ENCODE measurements at regions not wholly inside any gene's neighbourhood (a gene's known extent, or its start where the extent isn't known, plus 50 kb on each side); places are given as distances from the start of the nearest gene placed in this dataset.
"Not testable (repeated sequence)": the region's sequence is repeated elsewhere in the genome, so short reads cannot be mapped to it uniquely, and the experiment has no call there.

GRCh38 chr7:69095649-69096048 lies 502.6 kb upstream of the AUTS2 start:
- no peak for ATAC-seq
- H3K4me3 Mint-ChIP-seq = no peak overlapping the region
- no peaks in the 10 kb centered on the region for H3K4me1 Mint-ChIP-seq
- H3K27me3 Mint-ChIP-seq = peaks cover 1% of the 10 kb centered on the region
- no peak overlapping the region for H3K27ac Mint-ChIP-seq
- H3K9me3 Mint-ChIP-seq = peaks cover 6% of the 10 kb centered on the region
- H3K36me3 Mint-ChIP-seq = no peaks in the 10 kb centered on the region

- H3K27ac Mint-ChIP-seq = no peak overlapping the region
- H3K9me3 Mint-ChIP-seq = no peaks in the 10 kb centered on the region
- H3K4me3 Mint-ChIP-seq = no peak overlapping the region
- H3K4me1 Mint-ChIP-seq = no peaks in the 10 kb centered on the region
- H3K36me3 Mint-ChIP-seq = no peaks in the 10 kb centered on the region
- no peaks in the 10 kb centered on the region for H3K27me3 Mint-ChIP-seq
- ATAC-seq = no peak
These were observed 494.3 kb upstream of the AUTS2 start for GRCh38 chr7:69104023-69104422.

- Mint-ChIP-seq H3K4me3 (no peak overlapping the region), H3K27me3 (no peaks in the 10 kb centered on the region), H3K9me3 (no peaks in the 10 kb centered on the region), H3K4me1 (no peaks in the 10 kb centered on the region), H3K27ac (no peak overlapping the region), H3K36me3 (no peaks in the 10 kb centered on the region)
- ATAC-seq = no peak
These were observed 493.2 kb upstream of the AUTS2 start for GRCh38 chr7:69105092-69105491.

GRCh38 chr7:69105981-69106380 lies 492.3 kb upstream of the AUTS2 start:
- Mint-ChIP-seq H3K27me3 (no peaks in the 10 kb centered on the region), H3K27ac (no peak overlapping the region), H3K9me3 (no peaks in the 10 kb centered on the region), H3K36me3 (no peaks in the 10 kb centered on the region), H3K4me1 (no peaks in the 10 kb centered on the region), H3K4me3 (no peak overlapping the region)
- ATAC-seq = no peak

- H3K27ac Mint-ChIP-seq, H3K27me3 Mint-ChIP-seq, H3K4me1 Mint-ChIP-seq, H3K9me3 Mint-ChIP-seq, H3K4me3 Mint-ChIP-seq, H3K36me3 Mint-ChIP-seq, ATAC-seq: not testable (repeated sequence)
These were observed 491.8 kb upstream of the AUTS2 start for GRCh38 chr7:69106449-69106848.

- ATAC-seq, H3K27ac Mint-ChIP-seq, H3K4me1 Mint-ChIP-seq, H3K9me3 Mint-ChIP-seq, H3K4me3 Mint-ChIP-seq, H3K27me3 Mint-ChIP-seq, H3K36me3 Mint-ChIP-seq: not testable (repeated sequence)
These were observed 491.3 kb upstream of the AUTS2 start for GRCh38 chr7:69106946-69107345.

GRCh38 chr7:69108097-69108496 lies 490.2 kb upstream of the AUTS2 start:
- H3K27ac Mint-ChIP-seq = no peak overlapping the region

GRCh38 chr7:69109246-69109645 lies 489.0 kb upstream of the AUTS2 start:
- Mint-ChIP-seq H3K9me3 (peaks cover 6% of the 10 kb centered on the region), H3K27ac (no peak overlapping the region), H3K36me3 (no peaks in the 10 kb centered on the region), H3K4me1 (no peaks in the 10 kb centered on the region), H3K27me3 (peaks cover 10% of the 10 kb centered on the region), H3K4me3 (no peak overlapping the region)
- no peak for ATAC-seq

More at GRCh38 chr7:69108097-69108496, 490.2 kb upstream of the AUTS2 start:
- H3K36me3 Mint-ChIP-seq = no peaks in the 10 kb centered on the region
- H3K4me3 Mint-ChIP-seq = no peak overlapping the region
- H3K4me1 Mint-ChIP-seq = no peaks in the 10 kb centered on the region
- ATAC-seq = no peak
- peaks cover 6% of the 10 kb centered on the region for H3K9me3 Mint-ChIP-seq
- peaks cover 10% of the 10 kb centered on the region for H3K27me3 Mint-ChIP-seq

- H3K4me3 Mint-ChIP-seq = no peak overlapping the region
- ATAC-seq = no peak
- no peak overlapping the region for H3K27ac Mint-ChIP-seq
- no peaks in the 10 kb centered on the region for H3K36me3 Mint-ChIP-seq
- H3K27me3 Mint-ChIP-seq = peaks cover 10% of the 10 kb centered on the region
- peaks cover 6% of the 10 kb centered on the region for H3K9me3 Mint-ChIP-seq
- H3K4me1 Mint-ChIP-seq = no peaks in the 10 kb centered on the region
These were observed 488.4 kb upstream of the AUTS2 start for GRCh38 chr7:69109879-69110278.

- Mint-ChIP-seq H3K27me3 (peaks cover 10% of the 10 kb centered on the region), H3K36me3 (no peaks in the 10 kb centered on the region), H3K4me1 (no peaks in the 10 kb centered on the region), H3K4me3 (no peak overlapping the region), H3K9me3 (peaks cover 6% of the 10 kb centered on the region), H3K27ac (no peak overlapping the region)
- ATAC-seq = peak; percentile 53
These were observed 487.7 kb upstream of the AUTS2 start for GRCh38 chr7:69110450-69111050.

GRCh38 chr7:69114374-69114773 lies 483.9 kb upstream of the AUTS2 start:
- H3K27ac Mint-ChIP-seq = no peak overlapping the region
- no peaks in the 10 kb centered on the region for H3K36me3 Mint-ChIP-seq
- H3K4me1 Mint-ChIP-seq = no peaks in the 10 kb centered on the region
- no peak overlapping the region for H3K4me3 Mint-ChIP-seq
- no peak for ATAC-seq
- H3K9me3 Mint-ChIP-seq = peaks cover 6% of the 10 kb centered on the region
- peaks cover 10% of the 10 kb centered on the region for H3K27me3 Mint-ChIP-seq

GRCh38 chr7:69115788-69116187 lies 482.5 kb upstream of the AUTS2 start:
- Mint-ChIP-seq H3K4me3 (no peak overlapping the region), H3K9me3 (peaks cover 6% of the 10 kb centered on the region), H3K36me3 (no peaks in the 10 kb centered on the region), H3K27ac (no peak overlapping the region), H3K4me1 (no peaks in the 10 kb centered on the region), H3K27me3 (peaks cover 10% of the 10 kb centered on the region)
- ATAC-seq = no peak

- not testable (repeated sequence) for H3K4me3 Mint-ChIP-seq, H3K27ac Mint-ChIP-seq, H3K9me3 Mint-ChIP-seq, H3K36me3 Mint-ChIP-seq, ATAC-seq, H3K4me1 Mint-ChIP-seq
- H3K27me3 Mint-ChIP-seq = peaks cover 10% of the 10 kb centered on the region
These were observed 482.1 kb upstream of the AUTS2 start for GRCh38 chr7:69116196-69116595.

GRCh38 chr7:69122953-69123352 lies 475.3 kb upstream of the AUTS2 start:
- ATAC-seq = no peak
- no peaks in the 10 kb centered on the region for H3K4me1 Mint-ChIP-seq
- H3K4me3 Mint-ChIP-seq = no peak overlapping the region
- H3K27ac Mint-ChIP-seq = no peak overlapping the region
- H3K9me3 Mint-ChIP-seq = no peaks in the 10 kb centered on the region
- H3K27me3 Mint-ChIP-seq = no peaks in the 10 kb centered on the region
- H3K36me3 Mint-ChIP-seq = no peaks in the 10 kb centered on the region

- Mint-ChIP-seq H3K4me3 (no peak overlapping the region), H3K36me3 (no peaks in the 10 kb centered on the region), H3K27ac (no peak overlapping the region), H3K9me3 (no peaks in the 10 kb centered on the region), H3K27me3 (no peaks in the 10 kb centered on the region), H3K4me1 (no peaks in the 10 kb centered on the region)
- ATAC-seq = no peak
These were observed 471.3 kb upstream of the AUTS2 start for GRCh38 chr7:69126896-69127479.

GRCh38 chr7:69129524-69129923 lies 468.8 kb upstream of the AUTS2 start:
- ATAC-seq = no peak
- Mint-ChIP-seq H3K9me3 (peaks cover under 1% of the 10 kb centered on the region), H3K27ac (no peak overlapping the region), H3K4me3 (no peak overlapping the region), H3K27me3 (peaks cover 6% of the 10 kb centered on the region), H3K4me1 (no peaks in the 10 kb centered on the region), H3K36me3 (no peaks in the 10 kb centered on the region)

All from stimulated activated memory B cell treated with anti-CD40 and anti-IgM and Interleukin-4, amounts not matched to agents 10 μg/mL and 1 μg/mL and 100 μg/mL, for 72 hours (primary cell).